ENCODE measurements at regions not wholly inside any gene's neighbourhood (a gene's known extent, or its start where the extent isn't known, plus 50 kb on each side); places are given as distances from the start of the nearest gene placed in this dataset.

DNA sequence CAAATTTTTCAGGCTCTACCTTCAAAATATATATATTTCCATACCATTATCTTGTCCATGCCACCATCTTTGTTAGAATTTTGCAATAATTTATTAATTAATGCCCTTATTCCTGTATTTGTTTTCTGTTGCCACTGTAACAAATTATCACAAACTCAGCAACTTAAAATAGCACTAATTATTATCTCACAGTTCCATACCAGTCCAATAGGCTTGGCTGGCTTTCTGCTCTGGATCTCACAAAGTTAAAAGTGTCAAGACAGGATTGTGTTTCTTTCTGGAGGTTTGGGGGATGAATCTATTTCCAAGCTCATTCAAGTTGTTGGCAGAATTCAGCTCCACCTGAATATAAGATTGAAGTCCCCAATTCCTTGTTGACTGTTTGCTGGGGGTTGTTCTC is 58.6 kb upstream of the SLC38A4 start:
- Mint-ChIP-seq H3K4me1 (no peaks in the 10 kb centered on the region), H3K36me3 (ENCODE audit: low read depth) (no peaks in the 10 kb centered on the region), H3K27ac (no peak overlapping the region), H3K4me3 (no peak overlapping the region), H3K27me3 (peaks cover 3% of the 10 kb centered on the region), H3K9me3 (peaks cover 3% of the 10 kb centered on the region)
- DNase-seq = no peak
- ATAC-seq = no peak

DNA sequence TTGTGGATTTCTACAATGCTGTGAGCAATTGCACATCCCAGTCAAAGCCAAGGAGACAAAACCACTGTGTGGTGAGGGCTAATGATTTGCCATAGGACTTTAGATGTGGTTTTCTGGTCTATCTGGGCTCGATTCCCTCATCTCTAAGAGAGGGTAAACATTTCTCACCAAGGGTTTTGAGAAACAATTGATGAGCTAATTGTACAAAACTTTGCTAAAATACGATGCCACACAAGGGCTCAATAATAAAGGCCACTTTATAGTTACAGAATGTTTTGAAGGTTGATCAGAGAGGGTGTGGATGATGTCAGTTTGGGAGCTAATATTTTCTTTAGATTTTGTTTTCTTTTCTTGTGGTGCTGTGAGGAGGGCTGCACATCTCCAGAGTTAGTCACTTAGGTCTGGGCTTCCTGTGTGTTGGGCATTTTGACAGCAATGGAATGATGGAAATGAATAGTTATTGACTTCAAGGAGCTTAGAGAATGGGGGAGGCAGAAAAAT is 60.8 kb upstream of the SLC38A4 start:
- no peak for DNase-seq

DNA sequence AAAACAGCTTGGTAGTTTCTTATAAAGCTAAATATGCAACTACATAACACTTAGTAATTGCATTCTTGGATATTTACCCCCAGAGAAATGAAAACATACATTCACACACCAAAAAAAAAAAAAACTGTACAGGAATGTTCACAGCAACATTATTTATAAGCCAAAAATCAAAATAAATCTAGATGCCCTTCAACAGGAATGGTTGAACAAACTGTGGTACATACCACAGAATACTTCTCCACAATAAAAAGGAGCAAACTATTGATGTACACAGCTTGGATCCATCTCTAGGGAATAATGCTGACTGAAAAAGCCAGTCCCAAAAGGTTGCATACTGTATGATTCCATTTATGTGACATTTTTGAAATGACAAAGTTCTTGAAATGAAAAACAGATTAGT is 62.1 kb upstream of the SLC38A4 start:
- no peak for ATAC-seq
- Mint-ChIP-seq H3K4me1 (no peaks in the 10 kb centered on the region), H3K27ac (no peak overlapping the region), H3K4me3 (no peak overlapping the region), H3K27me3 (peaks cover 4% of the 10 kb centered on the region), H3K9me3 (no peaks in the 10 kb centered on the region), H3K36me3 (ENCODE audit: low read depth) (peaks cover 2% of the 10 kb centered on the region)
- no peak for DNase-seq

More for the DNA sequence above, 60.8 kb upstream of the SLC38A4 start:
- ATAC-seq = no peak
- Mint-ChIP-seq H3K4me1 (no peaks in the 10 kb centered on the region), H3K9me3 (no peaks in the 10 kb centered on the region), H3K36me3 (ENCODE audit: low read depth) (peaks cover 2% of the 10 kb centered on the region), H3K4me3 (no peak overlapping the region), H3K27ac (no peak overlapping the region), H3K27me3 (peaks cover 2% of the 10 kb centered on the region)

DNA sequence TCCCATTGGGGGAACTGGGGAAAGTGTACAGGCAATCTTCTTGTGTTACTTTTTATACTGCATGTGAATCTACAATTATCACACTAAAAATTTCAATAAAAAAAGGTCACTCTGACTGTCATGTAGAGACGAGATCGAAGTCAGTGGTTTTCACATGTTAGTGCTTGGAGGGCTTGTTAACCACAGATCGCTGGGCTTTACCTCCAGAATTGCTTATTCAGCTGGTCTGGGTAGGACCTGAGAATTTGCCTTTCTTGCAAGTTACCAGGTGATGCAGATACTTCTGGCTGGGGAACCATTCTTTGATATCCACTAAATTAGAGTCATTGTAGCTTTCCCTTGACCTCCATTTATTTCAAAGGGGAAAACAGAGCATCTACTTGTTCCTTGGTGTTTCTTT is 62.8 kb upstream of the SLC38A4 start:
- H3K27me3 Mint-ChIP-seq = peaks cover 5% of the 10 kb centered on the region
- H3K27ac Mint-ChIP-seq = no peak overlapping the region
- DNase-seq (no peak), ATAC-seq (no peak)
- no peak overlapping the region for H3K4me3 Mint-ChIP-seq
- peaks cover 2% of the 10 kb centered on the region for H3K36me3 Mint-ChIP-seq (ENCODE audit: low read depth)
- no peaks in the 10 kb centered on the region for H3K9me3 Mint-ChIP-seq
- H3K4me1 Mint-ChIP-seq = no peaks in the 10 kb centered on the region

DNA sequence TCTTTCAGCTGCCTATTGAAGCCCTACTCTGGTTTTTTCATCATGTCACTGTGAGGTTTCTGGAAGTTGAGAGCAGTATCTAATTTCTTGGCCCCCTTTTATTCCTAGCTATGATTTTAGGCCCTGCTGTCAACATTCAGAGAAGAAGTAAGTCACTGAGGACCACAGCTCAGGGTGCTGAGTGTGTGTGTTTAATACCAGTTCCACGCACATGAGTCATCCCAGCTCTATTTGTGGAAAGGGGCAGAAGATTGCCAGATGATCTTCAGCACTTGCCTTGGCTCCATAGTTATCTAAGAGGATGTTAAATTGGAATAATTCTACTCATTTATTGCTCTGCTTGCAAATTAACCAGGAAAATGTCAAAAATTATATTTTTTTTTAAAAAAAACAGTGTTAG is 65.5 kb upstream of the SLC38A4 start:
- Mint-ChIP-seq H3K27ac (no peak overlapping the region), H3K4me1 (no peaks in the 10 kb centered on the region), H3K27me3 (peaks cover 9% of the 10 kb centered on the region), H3K36me3 (ENCODE audit: low read depth) (peaks cover 2% of the 10 kb centered on the region), H3K4me3 (no peak overlapping the region), H3K9me3 (no peaks in the 10 kb centered on the region)
- ATAC-seq (no peak), DNase-seq (no peak)

DNA sequence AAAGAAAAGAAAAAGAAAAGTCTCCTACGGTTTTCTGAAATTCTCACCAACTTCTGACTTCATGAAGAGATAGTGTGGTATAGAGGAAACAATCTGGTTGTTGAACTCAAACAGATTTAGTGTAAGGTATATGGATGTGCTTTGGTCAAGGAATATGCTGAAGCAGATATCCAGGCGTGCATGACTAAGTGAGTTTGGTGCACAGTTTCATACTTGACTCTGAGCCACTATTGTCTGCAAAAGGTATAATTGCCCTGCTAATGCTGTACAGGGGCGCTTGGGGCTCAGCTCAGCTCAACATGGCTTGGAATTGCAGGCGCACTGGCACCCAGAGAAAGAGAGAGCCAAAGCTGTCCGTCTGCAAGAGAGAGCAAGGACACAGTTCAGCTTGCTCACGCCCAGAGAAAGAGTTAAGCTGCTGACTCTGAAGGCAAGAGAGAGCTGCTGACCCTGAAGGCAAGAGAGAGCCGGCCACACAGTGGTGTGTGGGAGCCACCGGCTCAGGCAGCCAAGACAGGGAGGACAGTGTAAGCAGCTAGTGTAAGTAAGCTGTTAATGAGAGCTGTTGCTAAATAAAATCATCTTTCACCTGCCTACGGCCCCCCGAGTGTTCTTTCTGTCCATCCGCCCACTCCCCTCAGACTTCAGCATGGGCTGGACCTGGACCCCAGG is 66.4 kb upstream of the SLC38A4 start:
- no peak overlapping the region for H3K27ac Mint-ChIP-seq
- H3K27me3 Mint-ChIP-seq = peaks cover 9% of the 10 kb centered on the region
- DNase-seq (no peak), ATAC-seq (no peak)
- peaks cover 2% of the 10 kb centered on the region for H3K36me3 Mint-ChIP-seq (ENCODE audit: low read depth)
- H3K9me3 Mint-ChIP-seq = no peaks in the 10 kb centered on the region
- no peak overlapping the region for H3K4me3 Mint-ChIP-seq
- H3K4me1 Mint-ChIP-seq = peaks cover 4% of the 10 kb centered on the region

DNA sequence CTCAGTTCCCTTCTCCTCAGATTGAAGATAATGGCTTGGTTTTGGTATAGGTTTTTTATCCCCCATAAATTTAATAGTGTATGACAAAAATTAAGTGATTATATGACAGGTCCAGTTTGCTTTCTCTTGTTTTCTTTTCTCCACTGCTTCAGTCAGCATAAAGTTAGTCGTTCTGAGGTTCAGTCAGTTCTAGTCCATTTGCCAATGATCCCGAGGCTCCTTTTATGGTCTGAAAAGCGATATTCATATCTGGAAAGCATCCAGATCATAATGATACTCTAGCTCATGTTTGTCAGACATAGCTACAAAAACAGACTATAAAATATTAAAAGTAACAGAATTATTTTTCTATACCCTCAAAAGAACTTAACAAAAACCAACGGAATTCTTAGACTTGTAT is 67.1 kb upstream of the SLC38A4 start:
- ATAC-seq = no peak
- peaks cover 2% of the 10 kb centered on the region for H3K36me3 Mint-ChIP-seq (ENCODE audit: low read depth)
- no peak for DNase-seq
- H3K27ac Mint-ChIP-seq = no peak overlapping the region
- H3K9me3 Mint-ChIP-seq = no peaks in the 10 kb centered on the region
- peaks cover 11% of the 10 kb centered on the region for H3K4me1 Mint-ChIP-seq
- peaks cover 9% of the 10 kb centered on the region for H3K27me3 Mint-ChIP-seq
- no peak overlapping the region for H3K4me3 Mint-ChIP-seq

DNA sequence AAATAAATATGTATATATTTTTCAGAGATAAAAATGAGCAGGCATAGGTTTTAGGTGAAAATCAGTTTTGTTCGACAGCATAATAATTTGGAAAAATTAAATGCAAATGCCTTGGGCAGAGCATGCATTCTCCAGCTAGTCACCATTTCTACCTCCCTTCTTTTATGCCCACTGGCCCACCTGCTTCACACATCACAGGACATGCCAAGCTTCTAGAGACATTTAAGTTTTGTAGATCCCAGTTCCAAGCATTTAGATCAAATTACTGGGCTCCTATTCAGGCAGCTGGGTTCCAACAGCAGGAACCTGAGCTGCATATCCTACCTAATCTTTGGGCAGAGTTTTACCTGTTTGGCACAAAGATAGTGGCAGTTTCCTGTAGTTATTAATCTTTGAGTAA is 67.6 kb upstream of the SLC38A4 start:
- no peaks in the 10 kb centered on the region for H3K9me3 Mint-ChIP-seq

DNA sequence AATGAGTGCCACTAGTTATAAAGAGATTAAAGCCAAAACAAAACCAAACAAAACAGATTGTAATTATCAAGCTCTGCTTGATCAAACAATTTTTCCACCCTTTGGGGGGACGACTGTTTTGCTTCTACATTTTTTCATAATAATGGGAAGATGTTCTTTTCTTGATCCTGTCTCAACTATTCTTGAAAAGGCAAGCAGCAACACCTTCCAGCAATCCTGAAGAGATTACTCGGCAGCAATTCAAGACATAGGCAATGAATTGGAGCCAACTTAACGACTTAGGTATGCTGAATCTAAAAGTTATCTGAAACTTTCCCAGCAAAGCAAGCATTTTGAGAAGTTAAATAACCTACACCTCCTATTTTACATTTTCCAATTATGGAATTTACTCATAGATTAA is 69.9 kb upstream of the SLC38A4 start:
- no peak for DNase-seq
- Mint-ChIP-seq H3K27ac (no peak overlapping the region), H3K9me3 (peaks cover 4% of the 10 kb centered on the region), H3K4me3 (no peak overlapping the region), H3K36me3 (ENCODE audit: low read depth) (no peaks in the 10 kb centered on the region), H3K4me1 (peaks cover 26% of the 10 kb centered on the region), H3K27me3 (peaks cover 12% of the 10 kb centered on the region)
- no peak for ATAC-seq

More for the DNA sequence above, 67.6 kb upstream of the SLC38A4 start:
- Mint-ChIP-seq H3K27ac (no peak overlapping the region), H3K4me3 (no peak overlapping the region), H3K4me1 (peaks cover 15% of the 10 kb centered on the region), H3K27me3 (peaks cover 9% of the 10 kb centered on the region), H3K36me3 (ENCODE audit: low read depth) (peaks cover 2% of the 10 kb centered on the region)
- ATAC-seq (no peak), DNase-seq (no peak)

DNA sequence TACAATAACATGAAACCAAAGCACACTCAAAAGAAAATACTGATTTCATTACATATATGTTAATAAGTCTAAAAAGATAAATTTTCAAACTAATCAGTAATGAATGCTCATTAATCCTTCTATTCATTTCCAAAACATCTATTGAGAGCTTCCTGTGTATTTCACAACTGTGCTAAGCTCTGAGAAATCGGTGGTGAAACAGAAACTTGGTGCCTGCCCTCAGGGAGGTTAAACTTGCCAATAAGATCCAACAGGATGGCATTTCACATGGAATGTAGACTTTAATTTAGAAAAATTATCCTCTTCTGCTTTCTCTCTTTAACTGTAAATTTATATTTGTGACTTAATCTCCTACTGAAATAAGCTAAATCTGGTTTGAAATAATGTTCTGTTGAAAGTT is 70.9 kb upstream of the SLC38A4 start:
- no peak for DNase-seq
- peaks cover 10% of the 10 kb centered on the region for H3K27me3 Mint-ChIP-seq
- H3K36me3 Mint-ChIP-seq (ENCODE audit: low read depth) = no peaks in the 10 kb centered on the region
- no peak overlapping the region for H3K27ac Mint-ChIP-seq
- peaks cover 31% of the 10 kb centered on the region for H3K4me1 Mint-ChIP-seq
- H3K4me3 Mint-ChIP-seq = no peak overlapping the region
- ATAC-seq = no peak
- H3K9me3 Mint-ChIP-seq = peaks cover 4% of the 10 kb centered on the region

DNA sequence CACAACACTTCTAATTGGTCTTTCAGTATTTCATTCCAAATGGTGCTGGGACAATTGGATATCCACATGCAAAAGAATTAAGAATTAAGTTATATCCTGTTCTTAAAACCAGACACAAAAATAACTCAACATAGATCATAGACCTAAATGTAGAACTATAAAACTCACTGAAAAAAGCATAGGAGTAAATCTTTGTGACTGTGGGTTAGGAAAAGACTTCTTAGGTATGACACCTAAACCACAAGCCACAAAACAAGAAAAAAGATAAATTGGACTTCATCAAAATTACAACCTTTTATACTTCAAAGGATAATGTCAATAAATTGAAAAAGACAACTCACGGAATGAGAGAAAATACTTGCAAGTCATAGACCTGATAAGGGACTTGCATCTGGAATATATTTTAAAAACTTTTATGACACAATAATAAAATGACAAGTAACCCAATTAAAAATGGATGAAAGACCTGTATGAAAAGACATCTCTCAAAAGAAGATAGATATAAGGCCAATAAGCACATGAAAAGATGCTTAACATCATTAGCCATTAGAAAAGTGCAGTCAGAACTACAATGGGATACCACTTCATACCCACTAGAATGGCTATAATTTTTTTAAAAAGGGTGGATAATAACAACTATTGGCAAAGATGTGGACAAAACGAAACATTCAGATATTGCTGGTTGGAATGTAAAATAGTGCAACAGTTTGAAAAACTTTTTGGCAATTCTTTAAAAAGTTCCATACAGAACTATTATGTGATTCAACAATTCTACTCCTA is 72.5 kb upstream of the SLC38A4 start:
- Mint-ChIP-seq H3K9me3 (peaks cover 4% of the 10 kb centered on the region), H3K4me3 (no peak overlapping the region), H3K36me3 (ENCODE audit: low read depth) (no peaks in the 10 kb centered on the region), H3K27ac (no peak overlapping the region), H3K27me3 (peaks cover 6% of the 10 kb centered on the region), H3K4me1 (peaks cover 31% of the 10 kb centered on the region)
- DNase-seq (no peak), ATAC-seq (no peak)

DNA sequence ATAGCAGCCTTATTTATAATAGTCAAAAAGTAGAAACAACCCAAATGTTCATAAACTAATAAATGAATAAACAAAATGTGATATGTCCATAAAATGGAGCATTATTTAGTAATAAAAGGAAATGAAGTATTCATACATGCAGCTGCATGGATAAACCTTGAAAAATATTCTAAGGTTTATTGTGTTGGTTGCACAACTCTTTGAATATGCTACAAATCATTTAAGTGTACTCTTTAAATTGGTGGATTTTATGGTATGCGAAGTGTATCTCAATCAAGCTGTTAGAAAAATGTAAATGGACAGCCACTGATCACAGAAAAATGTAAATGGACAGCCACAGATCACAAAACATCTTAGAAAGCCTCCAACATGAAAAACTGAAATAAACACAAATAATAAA is 73.2 kb upstream of the SLC38A4 start:
- Mint-ChIP-seq H3K27ac (no peak overlapping the region), H3K27me3 (peaks cover 4% of the 10 kb centered on the region), H3K9me3 (peaks cover 4% of the 10 kb centered on the region), H3K4me1 (peaks cover 31% of the 10 kb centered on the region), H3K36me3 (ENCODE audit: low read depth) (no peaks in the 10 kb centered on the region), H3K4me3 (no peak overlapping the region)
- no peak for DNase-seq
- no peak for ATAC-seq

DNA sequence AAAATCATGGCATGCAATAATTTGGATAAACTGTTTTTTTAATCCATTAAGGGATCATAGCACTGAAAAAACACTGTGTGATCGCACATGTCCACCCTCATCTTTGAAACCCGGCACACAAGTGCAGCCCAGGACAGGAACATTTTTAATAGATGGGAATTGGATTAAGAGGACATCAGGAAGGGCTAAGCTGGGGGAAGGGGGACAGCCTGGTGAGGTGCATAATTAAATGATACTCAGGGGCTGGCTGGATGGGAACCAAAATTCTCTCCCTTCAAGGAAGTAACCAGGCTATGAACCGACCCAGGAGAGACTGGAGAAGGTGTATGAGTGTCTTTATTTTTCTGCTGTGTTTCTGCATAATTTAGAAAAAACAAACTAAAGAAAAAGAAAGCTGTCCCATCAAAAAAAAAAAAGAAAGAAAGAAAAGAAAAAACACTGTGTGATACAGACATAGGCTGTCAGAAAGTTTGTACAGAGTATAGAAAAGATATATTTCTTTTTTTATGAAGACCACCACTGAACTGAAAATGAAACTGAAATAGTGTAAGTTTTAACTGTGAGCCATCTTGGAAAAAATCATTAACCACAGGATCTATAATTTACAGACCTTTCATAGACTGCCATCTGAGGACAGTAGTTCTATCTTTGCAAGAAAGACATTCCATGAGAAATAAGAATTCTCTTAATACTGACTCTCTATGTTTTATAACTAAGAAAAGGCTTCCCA is 75.1 kb upstream of the SLC38A4 start:
- H3K4me1 Mint-ChIP-seq = peaks cover 31% of the 10 kb centered on the region
- ATAC-seq = no peak

DNA sequence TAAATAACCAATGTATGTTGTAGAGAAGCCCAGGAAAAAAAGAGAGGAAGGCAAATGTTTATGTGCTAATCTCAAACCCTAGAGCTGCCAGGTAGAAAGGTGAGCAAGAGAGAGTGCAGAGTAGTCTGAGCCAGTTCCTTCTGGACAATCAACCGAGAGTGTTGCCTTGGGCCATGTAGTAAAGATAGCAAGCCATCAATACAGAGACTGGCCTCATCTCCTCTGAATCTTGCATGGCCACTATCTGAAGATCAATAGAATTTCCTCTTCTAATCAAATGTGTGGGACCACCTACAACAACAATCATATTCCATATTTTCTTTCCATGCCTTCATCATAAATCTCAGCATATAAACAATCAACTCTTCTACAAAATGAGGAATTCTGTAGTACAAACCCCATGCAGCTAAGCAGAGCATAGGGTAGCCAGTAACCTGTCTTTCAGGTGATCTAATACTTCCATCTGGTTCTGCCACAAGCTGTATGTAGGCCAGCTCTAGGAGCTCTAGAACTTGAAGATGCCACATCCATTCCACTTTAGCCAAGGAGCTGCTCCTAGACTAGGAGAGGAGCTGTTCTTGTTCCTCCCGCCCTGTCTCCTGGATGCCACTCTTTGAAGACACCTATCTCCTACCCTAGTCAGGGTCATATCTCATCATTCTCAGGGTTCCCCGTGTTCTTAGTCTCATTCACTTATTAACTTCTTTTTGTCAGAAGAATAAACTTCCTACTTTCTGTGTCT is 75.8 kb upstream of the SLC38A4 start:
- Mint-ChIP-seq H3K36me3 (ENCODE audit: low read depth) (no peaks in the 10 kb centered on the region), H3K4me1 (peaks cover 31% of the 10 kb centered on the region), H3K9me3 (peaks cover 4% of the 10 kb centered on the region), H3K27me3 (peaks cover 2% of the 10 kb centered on the region), H3K4me3 (no peak overlapping the region), H3K27ac (no peak overlapping the region)
- ATAC-seq = no peak
- no peak for DNase-seq

More for the DNA sequence above, 75.1 kb upstream of the SLC38A4 start:
- no peak for DNase-seq
- peaks cover 2% of the 10 kb centered on the region for H3K27me3 Mint-ChIP-seq
- H3K27ac Mint-ChIP-seq = no peak overlapping the region
- no peak overlapping the region for H3K4me3 Mint-ChIP-seq
- no peaks in the 10 kb centered on the region for H3K36me3 Mint-ChIP-seq (ENCODE audit: low read depth)
- H3K9me3 Mint-ChIP-seq = peaks cover 4% of the 10 kb centered on the region
